ENCODE measurements at regions not wholly inside any gene's neighbourhood (a gene's known extent, or its start where the extent isn't known, plus 50 kb on each side); places are given as distances from the start of the nearest gene placed in this dataset.

GRCh38 chr4:137000432-137000831 lies 531.9 kb downstream of the PCDH18 start:
- TF ChIP-seq, protein P1, sequence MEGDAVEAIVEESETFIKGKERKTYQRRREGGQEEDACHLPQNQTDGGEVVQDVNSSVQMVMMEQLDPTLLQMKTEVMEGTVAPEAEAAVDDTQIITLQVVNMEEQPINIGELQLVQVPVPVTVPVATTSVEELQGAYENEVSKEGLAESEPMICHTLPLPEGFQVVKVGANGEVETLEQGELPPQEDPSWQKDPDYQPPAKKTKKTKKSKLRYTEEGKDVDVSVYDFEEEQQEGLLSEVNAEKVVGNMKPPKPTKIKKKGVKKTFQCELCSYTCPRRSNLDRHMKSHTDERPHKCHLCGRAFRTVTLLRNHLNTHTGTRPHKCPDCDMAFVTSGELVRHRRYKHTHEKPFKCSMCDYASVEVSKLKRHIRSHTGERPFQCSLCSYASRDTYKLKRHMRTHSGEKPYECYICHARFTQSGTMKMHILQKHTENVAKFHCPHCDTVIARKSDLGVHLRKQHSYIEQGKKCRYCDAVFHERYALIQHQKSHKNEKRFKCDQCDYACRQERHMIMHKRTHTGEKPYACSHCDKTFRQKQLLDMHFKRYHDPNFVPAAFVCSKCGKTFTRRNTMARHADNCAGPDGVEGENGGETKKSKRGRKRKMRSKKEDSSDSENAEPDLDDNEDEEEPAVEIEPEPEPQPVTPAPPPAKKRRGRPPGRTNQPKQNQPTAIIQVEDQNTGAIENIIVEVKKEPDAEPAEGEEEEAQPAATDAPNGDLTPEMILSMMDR (IDR thresholded peaks at IDR 0.05 in 2 of 3, conservative IDR thresholded peaks at IDR 0.05 in 1 of 3; ENCODE audit: control insufficient read depth in 2 of 3, extremely low read depth in 1 of 3, insufficient read depth in 1 of 3, low read depth in 3 of 3, low read length in 3 of 3) = no peak
- no peak for TF ChIP-seq FOXK2 (IDR thresholded peaks at IDR 0.05)
- TF ChIP-seq YY1 (IDR thresholded peaks at IDR 0.05; ENCODE audit: low read depth, low read length) = no peak
- no peak for TF ChIP-seq POLR2A (IDR thresholded peaks at IDR 0.05; ENCODE audit: low read depth, low read length)
- no peak for TF ChIP-seq REST (IDR thresholded peaks at IDR 0.05; ENCODE audit: low read depth, low read length)
- TF ChIP-seq RAD21 (IDR thresholded peaks at IDR 0.05; ENCODE audit: insufficient read depth, low read depth, low read length) = no peak
- no peak for TF ChIP-seq POLR2AphosphoS5 (IDR thresholded peaks at IDR 0.05; ENCODE audit: low read length)
- TF ChIP-seq ZNF24 (IDR thresholded peaks at IDR 0.05) = no peak
- TF ChIP-seq, protein P2, sequence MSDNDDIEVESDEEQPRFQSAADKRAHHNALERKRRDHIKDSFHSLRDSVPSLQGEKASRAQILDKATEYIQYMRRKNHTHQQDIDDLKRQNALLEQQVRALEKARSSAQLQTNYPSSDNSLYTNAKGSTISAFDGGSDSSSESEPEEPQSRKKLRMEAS (IDR thresholded peaks at IDR 0.05; ENCODE audit: low read depth, low read length) = no peak
- no peak for TF ChIP-seq EZH2 (IDR thresholded peaks at IDR 0.05; ENCODE audit: borderline replicate concordance, control insufficient read depth, low read depth, low read length)
